Endothelial cell of umbilical vein (primary cell): ENCODE measurements at regions not wholly inside any gene's neighbourhood (a gene's known extent, or its start where the extent isn't known, plus 50 kb on each side); places are given as distances from the start of the nearest gene placed in this dataset.

Experiments
- BruUV-seq: library from RNA; stranded (reverse); fragments of 400-500 nt; replicated peaks from 2 replicates; lab custom pipeline; 2021; lab: Mats Ljungman, UMichigan
- CTCF ChIA-PET: fragments of 300-600, 350-600 bp; sonication (Branson Sonifier 250); formaldehyde crosslinking; loops from one replicate; lab custom pipeline; 2021; ENCODE audit warnings: antibody characterized with exemption, inconsistent platforms; lab: Charles Lee
- POLR2A ChIA-PET: fragments of 300-600, 350-600 bp; sonication (Branson Sonifier 250); formaldehyde crosslinking; loops from one replicate; lab custom pipeline; 2021; ENCODE audit warnings: antibody characterized with exemption, inconsistent platforms; lab: Charles Lee
- DNase-seq: peaks from one replicate; pipeline ENCODE4 v3.0.0-alpha.2; 2011; ENCODE audit warnings: low read depth, low spot score
- FAIRE-seq: peaks from 2 replicates; lab custom pipeline; 2011; peaks lifted over from hg19 to GRCh38; lab: Jason Lieb, UNC
- H2AFZ ChIP-seq: 2 replicates; pipeline ENCODE4 v1.6.0; 2012; ENCODE audit warnings: low read depth, low read length, control low read depth, inconsistent platforms
- H3K27ac ChIP-seq: 2 replicates; pipeline ENCODE4 v1.5.1; 2011; ENCODE audit warnings: low read depth, mild to moderate bottlenecking, control low read depth, low read length, moderate library complexity; ENCODE audit not compliant: insufficient read depth
- H3K27me3 ChIP-seq, 2 experiments: 2 replicates each; pipeline versions ENCODE4 v1.6.0 to v1.6.1; 2011; ENCODE audit warnings: low read length in 2 of 2, mixed read lengths in 1 of 2; ENCODE audit not compliant: control insufficient read depth in 2 of 2, insufficient read depth in 2 of 2
- H3K36me3 ChIP-seq, 2 experiments: 2 replicates in 1 of 2; 3 replicates in 1 of 2; pipeline ENCODE4 v1.5.1; 2011; ENCODE audit warnings: low read length in 2 of 2, mild to moderate bottlenecking in 1 of 2, moderate library complexity in 1 of 2; ENCODE audit not compliant: control insufficient read depth in 2 of 2, insufficient read depth in 2 of 2; ENCODE audit errors: extremely low read depth in 1 of 2
- H3K4me1 ChIP-seq: 3 replicates; pipeline ENCODE4 v1.5.1; 2011; ENCODE audit warnings: mild to moderate bottlenecking, low read length; ENCODE audit not compliant: control insufficient read depth, insufficient read depth; ENCODE audit errors: extremely low read depth
- H3K4me2 ChIP-seq: 2 replicates; pipeline ENCODE4 v1.6.1; 2011; ENCODE audit warnings: low read length, control low read depth, mixed read lengths; ENCODE audit not compliant: insufficient read depth
- H3K4me3 ChIP-seq, 3 experiments: fragments of 200-600 bp in 1 of 3; sonication (generic), shearing (Covaris generic) in 1 of 3; replicated peaks in 1 of 3; 2 replicates each; pipeline ENCODE4 v1.5.1; 2011 to 2016; ENCODE audit warnings: control low read depth in 3 of 3, low read length in 3 of 3, mild to moderate bottlenecking in 2 of 3, inconsistent platforms in 1 of 3, low read depth in 1 of 3, moderate library complexity in 1 of 3; ENCODE audit not compliant: insufficient read depth in 1 of 3
- H3K79me2 ChIP-seq: 2 replicates; pipeline ENCODE4 v1.6.0; 2012; ENCODE audit warnings: low read length, inconsistent platforms; ENCODE audit not compliant: control insufficient read depth, insufficient read depth
- H3K9ac ChIP-seq: replicated peaks from 2 replicates; pipeline ENCODE3; 2011; ENCODE audit warnings: low read length, control low read depth; ENCODE audit not compliant: insufficient read depth; ENCODE audit errors: extremely low read depth
- H3K9me1 ChIP-seq: replicated peaks from 3 replicates; pipeline ENCODE4 v1.6.0; 2011; ENCODE audit warnings: mild to moderate bottlenecking, low read length; ENCODE audit not compliant: control insufficient read depth, insufficient read depth; ENCODE audit errors: extremely low read depth
- H3K9me3 ChIP-seq: replicated peaks from 2 replicates; pipeline ENCODE4 v1.5.1; 2012; ENCODE audit warnings: low read length, inconsistent platforms; ENCODE audit not compliant: control insufficient read depth, insufficient read depth
- H4K20me1 ChIP-seq: replicated peaks from 2 replicates; pipeline ENCODE3; 2011; ENCODE audit warnings: mild to moderate bottlenecking, low read length; ENCODE audit not compliant: control insufficient read depth, insufficient read depth; ENCODE audit errors: extremely low read depth
- EZH2 ChIP-seq: IDR thresholded peaks from 2 replicates; pipeline ENCODE4 v1.6.1; 2012; ENCODE audit warnings: borderline replicate concordance, low read depth, mild to moderate bottlenecking, moderate library complexity, low read length, inconsistent platforms; ENCODE audit not compliant: severe bottlenecking
- FOS ChIP-seq: IDR thresholded peaks from 2 replicates; pipeline ENCODE4 v1.6.1; 2011; ENCODE audit warnings: mild to moderate bottlenecking, low read length, moderate library complexity, borderline replicate concordance; ENCODE audit not compliant: insufficient read depth
- GATA2 ChIP-seq: IDR thresholded peaks from 2 replicates; pipeline ENCODE4 v1.7.0; 2011; ENCODE audit warnings: low read depth, mild to moderate bottlenecking, moderate library complexity, mixed read lengths, low read length; ENCODE audit not compliant: insufficient read length, insufficient read depth
- JUN ChIP-seq: IDR thresholded peaks from 2 replicates; pipeline ENCODE4 v1.6.1; 2011; ENCODE audit warnings: borderline replicate concordance, low read depth; ENCODE audit not compliant: insufficient read length, insufficient read depth
- MYC ChIP-seq: IDR thresholded peaks from one replicate; pipeline ENCODE4 v1.6.1; 2011; ENCODE audit warnings: mild to moderate bottlenecking, low read depth, low read length
- POLR2A ChIP-seq: IDR thresholded peaks from 2 replicates; pipeline ENCODE4 v1.6.1; 2012; ENCODE audit warnings: low read depth, mild to moderate bottlenecking, control low read depth, low read length
- POLR2AphosphoS5 ChIP-seq: IDR thresholded peaks from 2 replicates; pipeline ENCODE4 v1.6.1; 2012; ENCODE audit warnings: low read depth, mild to moderate bottlenecking, control low read depth, low read length, moderate library complexity; ENCODE audit not compliant: insufficient read depth
- dilution Hi-C: fragments of 300-500 bp; cut with MboI; formaldehyde crosslinking; loops from one replicate; pipeline ENCODE4 v1.15.0; 2019; ENCODE audit warnings: low sequenced_read_pairs; ENCODE audit not compliant: extremely low pct_ligation_motif_present
- intact Hi-C: fragments of 100-400 bp; cut with micrococcal nuclease; formaldehyde crosslinking; loops from one replicate; pipeline ENCODE4 v1.10.0; 2022
- TF ChIP-seq, protein P1 (sequence below), 2 donors: IDR thresholded peaks; 1 replicate in 1 of 2; 2 replicates in 1 of 2; pipeline ENCODE4 v1.5.1; 2011; ENCODE audit warnings: low read length in 2 of 2, mild to moderate bottlenecking in 2 of 2, moderate library complexity in 2 of 2, control low read depth in 1 of 2, inconsistent platforms in 1 of 2, low read depth in 1 of 2; ENCODE audit not compliant: insufficient read depth in 1 of 2; ENCODE audit errors: extremely low read depth in 1 of 2
- TF ChIP-seq, protein P2 (sequence below): IDR thresholded peaks from 2 replicates; pipeline ENCODE4 v1.6.1; 2011; ENCODE audit not compliant: insufficient read depth, insufficient read length

DNA sequence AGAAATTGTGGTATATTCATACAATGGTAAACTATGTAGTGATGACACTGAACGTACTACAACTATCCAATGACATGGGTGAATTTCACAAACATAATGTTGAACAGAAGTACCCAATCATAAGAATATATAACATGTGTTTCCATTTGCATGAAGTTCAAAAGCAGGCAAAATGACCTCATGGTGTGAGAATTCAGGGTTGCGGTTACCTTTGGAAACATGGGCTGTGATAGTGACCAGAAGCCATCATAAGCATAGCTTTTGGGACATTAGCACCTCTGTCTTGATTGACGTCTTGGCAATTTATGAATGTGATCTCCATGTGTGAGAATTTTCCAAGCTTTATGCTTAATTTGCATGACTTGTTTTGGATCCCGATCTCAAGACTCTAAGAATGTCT is 500.1 kb upstream of the JAG1 start:
- intact Hi-C loops, result no loop called here
- Histone ChIP-seq H3K9ac (no peak overlapping the region), H3K9me3 (no peaks in the 10 kb centered on the region), H3K79me2 (no peaks in the 10 kb centered on the region), H3K9me1 (no peaks in the 10 kb centered on the region), H3K36me3 (no peaks in the 10 kb centered on the region), H3K4me3 (no peak overlapping the region), H3K4me1 (peaks cover 23% of the 10 kb centered on the region), H2AFZ (no peak overlapping the region), H4K20me1 (no peaks in the 10 kb centered on the region), H3K27me3 (no peaks in the 10 kb centered on the region), H3K4me2 (no peak overlapping the region), H3K27ac (no peak overlapping the region)
- dilution Hi-C loops, result no loop called here
- FAIRE-seq (no peak), DNase-seq (no peak)
- BruUV-seq, result no TSS peak
- CTCF ChIA-PET, result no interaction called here
- TF ChIP-seq, protein P1, sequence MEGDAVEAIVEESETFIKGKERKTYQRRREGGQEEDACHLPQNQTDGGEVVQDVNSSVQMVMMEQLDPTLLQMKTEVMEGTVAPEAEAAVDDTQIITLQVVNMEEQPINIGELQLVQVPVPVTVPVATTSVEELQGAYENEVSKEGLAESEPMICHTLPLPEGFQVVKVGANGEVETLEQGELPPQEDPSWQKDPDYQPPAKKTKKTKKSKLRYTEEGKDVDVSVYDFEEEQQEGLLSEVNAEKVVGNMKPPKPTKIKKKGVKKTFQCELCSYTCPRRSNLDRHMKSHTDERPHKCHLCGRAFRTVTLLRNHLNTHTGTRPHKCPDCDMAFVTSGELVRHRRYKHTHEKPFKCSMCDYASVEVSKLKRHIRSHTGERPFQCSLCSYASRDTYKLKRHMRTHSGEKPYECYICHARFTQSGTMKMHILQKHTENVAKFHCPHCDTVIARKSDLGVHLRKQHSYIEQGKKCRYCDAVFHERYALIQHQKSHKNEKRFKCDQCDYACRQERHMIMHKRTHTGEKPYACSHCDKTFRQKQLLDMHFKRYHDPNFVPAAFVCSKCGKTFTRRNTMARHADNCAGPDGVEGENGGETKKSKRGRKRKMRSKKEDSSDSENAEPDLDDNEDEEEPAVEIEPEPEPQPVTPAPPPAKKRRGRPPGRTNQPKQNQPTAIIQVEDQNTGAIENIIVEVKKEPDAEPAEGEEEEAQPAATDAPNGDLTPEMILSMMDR (IDR thresholded peaks at IDR 0.05; ENCODE audit: extremely low read depth in 1 of 2, insufficient read depth in 1 of 2, low read depth in 1 of 2, low read length in 2 of 2), result no peak
- no peak for TF ChIP-seq JUN
- TF ChIP-seq EZH2, result no peak
- TF ChIP-seq, protein P2, sequence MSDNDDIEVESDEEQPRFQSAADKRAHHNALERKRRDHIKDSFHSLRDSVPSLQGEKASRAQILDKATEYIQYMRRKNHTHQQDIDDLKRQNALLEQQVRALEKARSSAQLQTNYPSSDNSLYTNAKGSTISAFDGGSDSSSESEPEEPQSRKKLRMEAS, result no peak
- TF ChIP-seq POLR2AphosphoS5, result no peak
- no peak for TF ChIP-seq GATA2
- no peak for TF ChIP-seq POLR2A
- no peak for TF ChIP-seq MYC
- no peak for TF ChIP-seq FOS
- POLR2A ChIA-PET, result no interaction called here
